HepG2 (cell line): ENCODE measurements at regions not wholly inside any gene's neighbourhood (a gene's known extent, or its start where the extent isn't known, plus 50 kb on each side); places are given as distances from the start of the nearest gene placed in this dataset.
A peak's percentile ranks its signal among the peaks of the same experiment; 100 is the strongest.

Experiments used
- ATAC-seq: fragments of 200-7000 bp; cut with Tn5 transposase; 3 replicates; pipeline ENCODE4 v1.9.1; 2020; ENCODE audit warnings: mild to moderate bottlenecking, moderate library complexity
- BruUV-seq: library from RNA; stranded (reverse); fragments of 400-500 nt; replicated peaks from 2 replicates; lab custom pipeline; 2021; lab: Mats Ljungman, UMichigan
- CTCF ChIA-PET: fragments of 300-600 bp; formaldehyde crosslinking; extraction: SDS; loops from one replicate; lab custom pipeline; 2021; ENCODE audit warnings: low total read pairs, inconsistent platforms, low intra/inter-chr PET ratio; lab: Yijun Ruan, JAX
- POLR2A ChIA-PET: fragments of 350-600 bp; sonication (Branson Sonifier 250); formaldehyde crosslinking; loops from one replicate; lab custom pipeline; 2020; ENCODE audit warnings: antibody characterized with exemption, inconsistent platforms; lab: Yijun Ruan, JAX
- DNase-seq: peaks from one replicate; pipeline ENCODE4 v3.0.0-alpha.2; 2015; ENCODE audit warnings: low spot score
- FAIRE-seq: peaks from 3 replicates; lab custom pipeline; 2011; peaks lifted over from hg19 to GRCh38; lab: Jason Lieb, UNC
- H2AFZ ChIP-seq: one replicate; pipeline ENCODE4 v1.6.1; 2011; ENCODE audit warnings: low read length, inconsistent platforms
- H3K27ac ChIP-seq: fragments of 300-600 bp; 3 replicates; pipeline ENCODE4 v1.8.0; 2011; ENCODE audit warnings: mixed run types, mild to moderate bottlenecking, mixed read lengths, low read length, inconsistent platforms; ENCODE audit not compliant: insufficient read depth; ENCODE audit errors: extremely low read length
- H3K27me3 ChIP-seq, 2 experiments: fragments of 200-600 bp in 1 of 2; 2 replicates in 1 of 2; 3 replicates in 1 of 2; pipeline versions ENCODE4 v1.6.0 to v1.8.0; 2011; ENCODE audit warnings: low read length in 2 of 2, mild to moderate bottlenecking in 2 of 2, moderate library complexity in 2 of 2, inconsistent platforms in 1 of 2; ENCODE audit not compliant: insufficient read depth in 2 of 2, control insufficient read depth in 1 of 2
- H3K36me3 ChIP-seq, 2 experiments: fragments of 200-600 bp in 1 of 2; replicated peaks in 1 of 2; 2 replicates in 1 of 2; 3 replicates in 1 of 2; pipeline versions ENCODE4 v1.5.1 to v1.8.0; 2011; ENCODE audit warnings: low read length in 2 of 2, inconsistent platforms in 1 of 2; ENCODE audit not compliant: insufficient read depth in 2 of 2, control insufficient read depth in 1 of 2
- H3K4me1 ChIP-seq: 2 replicates; pipeline ENCODE4 v1.5.1; 2012; ENCODE audit warnings: low read length, inconsistent platforms; ENCODE audit not compliant: insufficient read depth
- H3K4me2 ChIP-seq: 2 replicates; pipeline ENCODE4 v1.6.0; 2011; ENCODE audit warnings: low read depth, low read length, inconsistent platforms
- H3K4me3 ChIP-seq, 3 experiments: fragments of 200-600 bp in 1 of 3; sonication (generic), shearing (Covaris generic) in 1 of 3; replicated peaks in 1 of 3; 2 replicates each; pipeline ENCODE4 v1.5.1; 2011 to 2016; ENCODE audit warnings: low read length in 3 of 3, inconsistent platforms in 2 of 3, low read depth in 2 of 3, mild to moderate bottlenecking in 2 of 3, control low read depth in 1 of 3, mixed read lengths in 1 of 3; ENCODE audit not compliant: insufficient read depth in 1 of 3
- H3K79me2 ChIP-seq: one replicate; pipeline ENCODE4 v1.6.1; 2011; ENCODE audit warnings: low read length, inconsistent platforms; ENCODE audit not compliant: insufficient read depth
- H3K9ac ChIP-seq: 2 replicates; pipeline ENCODE4 v1.6.0; 2011; ENCODE audit warnings: mild to moderate bottlenecking, low read depth, low read length, inconsistent platforms; ENCODE audit not compliant: insufficient read depth
- H3K9me3 ChIP-seq: 2 replicates; pipeline ENCODE4 v1.5.1; 2012; ENCODE audit warnings: mild to moderate bottlenecking, low read length
- H4K20me1 ChIP-seq: 2 replicates; pipeline ENCODE4 v1.6.0; 2011; ENCODE audit warnings: inconsistent platforms, mild to moderate bottlenecking, low read length, moderate library complexity; ENCODE audit not compliant: insufficient read depth
- BHLHE40 ChIP-seq: IDR thresholded peaks from 2 replicates; pipeline ENCODE4 v1.6.1; 2011; ENCODE audit warnings: low read length, improper control_type of control experiment
- HDAC1 ChIP-seq: sonication (generic); formaldehyde crosslinking; IDR thresholded peaks from 2 replicates; pipeline ENCODE4 v1.5.1; 2020; ENCODE audit warnings: mild to moderate bottlenecking, missing genetic modification reagents
- HNRNPH1 ChIP-seq: fragments of 200-400 bp; formaldehyde crosslinking; optimal IDR thresholded peaks from 2 replicates; pipeline ENCODE3; 2017; ENCODE audit warnings: mild to moderate bottlenecking, low read depth, low read length
- HOXA5 ChIP-seq: sonication (generic); formaldehyde crosslinking; IDR thresholded peaks from 2 replicates; pipeline ENCODE4 v1.4.0; 2020; ENCODE audit warnings: missing genetic modification reagents
- MNT ChIP-seq: fragments of 450-650 bp; IDR thresholded peaks from 2 replicates; pipeline ENCODE4 v1.6.1; 2016
- PAX8 ChIP-seq: sonication (generic); formaldehyde crosslinking; IDR thresholded peaks from 2 replicates; pipeline ENCODE4 v1.8.0; 2022; ENCODE audit warnings: mild to moderate bottlenecking, missing genetic modification reagents, borderline replicate concordance
- PPARG ChIP-seq: conservative IDR thresholded peaks from 2 replicates; pipeline ENCODE4 v1.6.1; 2016; ENCODE audit warnings: missing biosample characterization, missing genetic modification reagents
- RARG ChIP-seq: sonication (generic); formaldehyde crosslinking; IDR thresholded peaks from 2 replicates; pipeline ENCODE4 v1.4.0; 2020; ENCODE audit warnings: low read depth, mild to moderate bottlenecking, missing genetic modification reagents
- SAP130 ChIP-seq: IDR thresholded peaks from 2 replicates; pipeline ENCODE4 v1.6.1; 2016; ENCODE audit warnings: low read depth
- THRA ChIP-seq: sonication (generic); formaldehyde crosslinking; IDR thresholded peaks from 2 replicates; pipeline ENCODE4 v1.4.0; 2020; ENCODE audit warnings: missing genetic modification reagents, borderline replicate concordance
- ZBTB26 ChIP-seq: IDR thresholded peaks from 2 replicates; pipeline ENCODE4 v1.6.1; 2016; ENCODE audit warnings: missing compliant biosample characterization, missing genetic modification reagents, borderline replicate concordance
- ZNF354B ChIP-seq: sonication (generic); formaldehyde crosslinking; IDR thresholded peaks from 2 replicates; pipeline ENCODE4 v1.8.0; 2022; ENCODE audit warnings: mild to moderate bottlenecking, missing genetic modification reagents
- ZNF430 ChIP-seq: sonication (generic); formaldehyde crosslinking; IDR thresholded peaks from 2 replicates; pipeline ENCODE4 v1.9.0; 2021; ENCODE audit warnings: mild to moderate bottlenecking, missing genetic modification reagents
- ZNF547 ChIP-seq: sonication (generic); formaldehyde crosslinking; IDR thresholded peaks from 2 replicates; pipeline ENCODE4 v1.5.1; 2020; ENCODE audit warnings: mild to moderate bottlenecking, missing genetic modification reagents
- ZNF550 ChIP-seq: sonication (generic); formaldehyde crosslinking; IDR thresholded peaks from 2 replicates; pipeline ENCODE4 v1.4.0; 2020; ENCODE audit warnings: mild to moderate bottlenecking, missing genetic modification reagents, borderline replicate concordance
- ZNF749 ChIP-seq: sonication (generic); formaldehyde crosslinking; IDR thresholded peaks from 2 replicates; pipeline ENCODE4 v1.8.0; 2022; ENCODE audit warnings: mild to moderate bottlenecking, missing genetic modification reagents, moderate library complexity, borderline replicate concordance
- ZNF879 ChIP-seq: sonication (generic); formaldehyde crosslinking; IDR thresholded peaks from 2 replicates; pipeline ENCODE4 v1.8.1; 2023; ENCODE audit warnings: missing genetic modification reagents
- ZZZ3 ChIP-seq: sonication (generic); formaldehyde crosslinking; IDR thresholded peaks from 2 replicates; pipeline ENCODE4 v1.4.0; 2020; ENCODE audit warnings: missing genetic modification reagents, mild to moderate bottlenecking, borderline replicate concordance
- WGBS: methylation state at CpG from one replicate; pipeline ENCODE4 v1.1.6; 2017; ENCODE audit warnings: low lambda C conversion rate; 5-methylcytosine and 5-hydroxymethylcytosine counted together
- in situ Hi-C: cut with HindIII; loops from 2 replicates; pipeline ENCODE4 v1.10.0; 2017; ENCODE audit warnings: low pct_unique_long_range_greater_than_20kb; ENCODE audit not compliant: extremely low pct_ligation_motif_present
- intact Hi-C: fragments of 100-400 bp; cut with micrococcal nuclease; formaldehyde crosslinking; loops from one replicate; pipeline ENCODE4 v1.10.0; 2022; ENCODE audit not compliant: unreplicated experiment

GRCh38 chr3:72453706-72454105 is 394.5 kb downstream of the SHQ1 start:
- POLR2A ChIA-PET = no interaction called here
- Histone ChIP-seq H4K20me1 (no peaks in the 10 kb centered on the region), H3K79me2 (no peaks in the 10 kb centered on the region)

GRCh38 chr3:72452745-72453144 is 395.5 kb downstream of the SHQ1 start:
- CTCF ChIA-PET = no interaction called here
- no peaks in the 10 kb centered on the region for H4K20me1 ChIP-seq
- WGBS = 4% methylated on average over 5 of the region's 5 CpGs
- POLR2A ChIA-PET = no interaction called here
- no peak overlapping the region for H3K9ac ChIP-seq
- no TSS peak for BruUV-seq
- no peaks in the 10 kb centered on the region; a peak in 2 of 5 replicates for H3K27me3 ChIP-seq
- H3K4me2 ChIP-seq = peak overlapping the region; percentile 11; the same call in 1 of the 2 replicates
- no peaks in the 10 kb centered on the region for H3K79me2 ChIP-seq
- ATAC-seq (no peak), FAIRE-seq (no peak), DNase-seq (no peak)
- intact Hi-C loops = no loop called here
- no peak overlapping the region for H3K27ac ChIP-seq
- H3K36me3 ChIP-seq = no peaks in the 10 kb centered on the region
- in situ Hi-C loops = no loop called here
- H2AFZ ChIP-seq = no peak overlapping the region
- peaks cover 62% of the 10 kb centered on the region for H3K4me1 ChIP-seq
- H3K9me3 ChIP-seq = no peaks in the 10 kb centered on the region
- no peak overlapping the region for H3K4me3 ChIP-seq
- TF ChIP-seq ZBTB26 (CRISPR knock-in tag) (no peak), PPARG (CRISPR knock-in tag) (peak; percentile 66), BHLHE40 (peak; percentile 83), MNT (no peak), ZNF354B (CRISPR knock-in tag) (no peak), ZNF547 (CRISPR knock-in tag) (no peak), ZNF749 (CRISPR knock-in tag) (no peak), ZZZ3 (CRISPR knock-in tag) (no peak), THRA (CRISPR knock-in tag) (no peak), HDAC1 (CRISPR knock-in tag) (no peak), SAP130 (CRISPR knock-in tag) (0 out of 2 replicates have a peak, but pooled peaks have one; percentile 16), ZNF550 (CRISPR knock-in tag) (no peak), ZNF879 (CRISPR knock-in tag) (no peak), PAX8 (no peak), ZNF430 (CRISPR knock-in tag) (no peak)

More at GRCh38 chr3:72453706-72454105, 394.5 kb downstream of the SHQ1 start:
- ATAC-seq (no peak), DNase-seq (no peak), FAIRE-seq (no peak)
- in situ Hi-C loops (no loop called here), intact Hi-C loops (no loop called here)
- Histone ChIP-seq H3K27me3 (peaks cover 0 to 1% of the 10 kb centered on the region in 2 experiments; a peak in 3 of 5 replicates), H3K27ac (no peak overlapping the region), H3K9me3 (no peaks in the 10 kb centered on the region), H2AFZ (no peak overlapping the region), H3K4me1 (peaks cover 53% of the 10 kb centered on the region), H3K9ac (no peak overlapping the region), H3K4me2 (no peak overlapping the region), H3K36me3 (no peaks in the 10 kb centered on the region), H3K4me3 (no peak overlapping the region)
- BruUV-seq = no TSS peak
- WGBS = 15% methylated on average over 2 of the region's 2 CpGs
- TF ChIP-seq HOXA5 (CRISPR knock-in tag) (no peak), RARG (CRISPR knock-in tag) (no peak), HNRNPH1 (no peak)
- CTCF ChIA-PET = no interaction called here
